Subcutaneous abdominal adipose tissue (tissue), 5 donors: ENCODE measurements at regions not wholly inside any gene's neighbourhood (a gene's known extent, or its start where the extent isn't known, plus 50 kb on each side); places are given as distances from the start of the nearest gene placed in this dataset.

Experiments
- H3K27ac ChIP-seq: one replicate; pipeline ENCODE4 v1.7.0; 2013; ENCODE audit warnings: low read depth, mild to moderate bottlenecking, inconsistent platforms, low read length, moderate library complexity
- H3K27me3 ChIP-seq, 5 donors: one replicate each; pipeline ENCODE4 v1.7.0; 2013; ENCODE audit warnings: low read length in 5 of 5, inconsistent platforms in 1 of 5; ENCODE audit not compliant: control insufficient read depth in 5 of 5, insufficient read depth in 4 of 5
- H3K36me3 ChIP-seq, 5 donors: one replicate each; pipeline ENCODE4 v1.7.0; 2013; ENCODE audit warnings: low read length in 5 of 5; ENCODE audit not compliant: control insufficient read depth in 5 of 5, insufficient read depth in 5 of 5
- H3K4me1 ChIP-seq, 5 donors: one replicate each; pipeline ENCODE4 v1.7.0; 2013; ENCODE audit warnings: low read length in 5 of 5, mild to moderate bottlenecking in 3 of 5, moderate library complexity in 1 of 5; ENCODE audit not compliant: control insufficient read depth in 5 of 5, insufficient read depth in 5 of 5
- H3K4me3 ChIP-seq, 5 donors: one replicate each; pipeline ENCODE4 v1.7.0; 2013; ENCODE audit warnings: low read length in 5 of 5, low read depth in 1 of 5
- H3K9ac ChIP-seq, 5 donors: one replicate each; pipeline ENCODE4 v1.7.0; 2013; ENCODE audit warnings: low read length in 5 of 5, mild to moderate bottlenecking in 4 of 5, moderate library complexity in 3 of 5
- H3K9me3 ChIP-seq, 5 donors: one replicate each; pipeline ENCODE4 v1.7.0; 2013; ENCODE audit warnings: low read length in 5 of 5; ENCODE audit not compliant: control insufficient read depth in 5 of 5
- donor health status: healthy.
- donor health status: healthy.
- donor health status: healthy.
- donor health status: healthy.
- donor health status: healthy.

DNA sequence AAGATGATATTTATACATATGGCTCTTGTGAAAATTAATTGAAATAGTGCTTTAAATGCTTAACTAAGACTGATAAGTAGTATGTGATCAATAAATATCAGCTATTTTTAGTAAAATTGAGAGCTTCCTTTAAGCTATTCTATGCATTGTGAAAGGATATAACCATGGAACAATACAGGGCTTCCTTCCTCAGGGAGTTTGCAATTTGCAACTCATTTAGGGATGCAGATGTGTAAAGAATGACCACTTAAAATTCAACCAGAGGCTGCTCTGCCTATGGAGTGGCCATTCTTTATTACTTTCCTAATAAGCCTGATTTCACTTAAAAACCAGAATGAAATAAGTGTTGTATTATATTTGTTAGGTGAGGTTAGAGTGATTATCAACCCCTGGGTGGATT is 103.2 kb upstream of the PRICKLE1 start:
- Histone ChIP-seq H3K27ac (no peak overlapping the region), H3K4me3 (peak overlapping the region in 2 of 5 donors; percentile 58 to 63), H3K36me3 (no peaks in the 10 kb centered on the region), H3K27me3 (no peaks in the 10 kb centered on the region), H3K4me1 (peaks cover 0 to 15% (median 14%) of the 10 kb centered on the region in 5 donors), H3K9ac (no peak overlapping the region), H3K9me3 (peaks cover 0 to 4% (median 0%) of the 10 kb centered on the region in 5 donors)

DNA sequence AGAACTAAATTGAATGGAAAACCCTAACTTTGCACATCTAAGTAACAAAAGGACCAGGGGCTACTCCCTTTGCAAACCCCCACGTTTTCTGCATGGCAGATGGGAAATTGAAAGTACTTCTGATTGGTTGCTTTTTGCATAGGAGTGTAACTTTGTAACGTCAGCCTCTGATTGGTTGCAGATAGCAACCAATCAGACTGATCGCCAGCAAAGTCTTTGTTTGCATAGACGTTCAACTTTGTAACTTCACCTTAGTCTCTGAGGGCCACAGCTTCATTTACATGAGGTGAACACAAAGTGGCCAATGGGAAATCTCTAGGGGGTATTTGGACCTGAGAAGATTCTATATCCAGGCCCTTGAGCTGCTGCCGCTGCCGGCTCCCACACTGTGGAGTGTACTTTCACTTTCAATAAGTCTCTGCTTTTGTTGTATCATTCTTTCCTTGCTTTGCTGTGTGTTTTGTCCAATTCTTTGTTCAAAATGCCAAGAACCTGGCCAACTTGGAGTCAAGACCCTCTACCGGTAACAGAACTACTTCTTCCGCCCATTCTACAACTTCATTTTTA is 102.5 kb upstream of the PRICKLE1 start:
- Histone ChIP-seq H3K27me3 (no peaks in the 10 kb centered on the region), H3K4me1 (peaks cover 0 to 9% (median 7%) of the 10 kb centered on the region in 5 donors), H3K9me3 (peaks cover 0 to 4% (median 0%) of the 10 kb centered on the region in 5 donors), H3K9ac (peak overlapping the region in 1 of 5 donors; percentile 39), H3K36me3 (no peaks in the 10 kb centered on the region), H3K27ac (no peak overlapping the region), H3K4me3 (peak overlapping the region; percentile 50 to 69 (median 58))

DNA sequence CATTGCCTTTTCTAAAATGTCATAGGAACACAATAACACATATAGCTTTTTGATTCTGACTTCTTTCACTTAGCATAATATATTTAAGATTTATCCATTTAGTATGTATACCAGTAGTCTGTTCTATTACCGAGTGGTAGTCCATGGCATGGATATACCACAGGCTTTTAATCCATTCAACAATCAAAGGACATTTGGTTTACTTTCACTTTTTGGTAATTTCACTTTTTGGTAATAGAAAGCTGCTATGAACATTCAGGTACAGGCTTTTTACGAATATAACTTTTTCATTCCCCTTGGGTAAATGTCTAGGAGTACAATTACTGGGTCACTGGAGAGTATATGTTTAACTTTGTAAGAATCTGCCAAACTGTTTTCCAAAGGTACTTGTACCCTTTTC is 100.7 kb upstream of the PRICKLE1 start:
- no peak overlapping the region for H3K9ac ChIP-seq
- H3K27ac ChIP-seq = no peak overlapping the region
- H3K4me3 ChIP-seq = no peak overlapping the region
- peaks cover 0 to 5% (median 0%) of the 10 kb centered on the region in 5 donors for H3K4me1 ChIP-seq
- H3K27me3 ChIP-seq = no peaks in the 10 kb centered on the region
- peaks cover 0 to 4% (median 0%) of the 10 kb centered on the region in 5 donors for H3K9me3 ChIP-seq
- H3K36me3 ChIP-seq = no peaks in the 10 kb centered on the region

DNA sequence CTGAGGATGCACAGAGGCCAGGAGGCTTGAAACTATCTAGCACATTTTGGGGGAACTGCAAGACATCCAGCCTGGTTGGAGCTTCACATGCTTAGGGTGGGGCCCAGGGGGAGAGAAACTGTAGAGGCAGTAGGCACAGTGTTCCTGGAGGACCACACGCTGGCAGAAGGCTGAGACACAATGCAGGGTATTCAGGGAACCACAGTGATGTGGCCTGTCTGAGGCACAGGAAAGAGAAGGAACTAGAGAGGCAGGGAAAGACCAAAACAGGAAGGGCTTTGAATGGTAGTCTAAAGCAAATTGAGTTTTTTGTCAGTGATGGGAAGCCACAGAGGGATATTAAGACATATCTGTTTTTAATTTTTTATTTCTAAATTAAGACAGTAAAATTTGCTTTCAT is 100.2 kb upstream of the PRICKLE1 start:
- peaks cover 0 to 5% (median 0%) of the 10 kb centered on the region in 5 donors for H3K4me1 ChIP-seq
- no peak overlapping the region for H3K9ac ChIP-seq
- no peaks in the 10 kb centered on the region for H3K27me3 ChIP-seq
- no peak overlapping the region for H3K4me3 ChIP-seq
- H3K9me3 ChIP-seq = peaks cover 0 to 4% (median 0%) of the 10 kb centered on the region in 5 donors
- no peak overlapping the region for H3K27ac ChIP-seq
- no peaks in the 10 kb centered on the region for H3K36me3 ChIP-seq

DNA sequence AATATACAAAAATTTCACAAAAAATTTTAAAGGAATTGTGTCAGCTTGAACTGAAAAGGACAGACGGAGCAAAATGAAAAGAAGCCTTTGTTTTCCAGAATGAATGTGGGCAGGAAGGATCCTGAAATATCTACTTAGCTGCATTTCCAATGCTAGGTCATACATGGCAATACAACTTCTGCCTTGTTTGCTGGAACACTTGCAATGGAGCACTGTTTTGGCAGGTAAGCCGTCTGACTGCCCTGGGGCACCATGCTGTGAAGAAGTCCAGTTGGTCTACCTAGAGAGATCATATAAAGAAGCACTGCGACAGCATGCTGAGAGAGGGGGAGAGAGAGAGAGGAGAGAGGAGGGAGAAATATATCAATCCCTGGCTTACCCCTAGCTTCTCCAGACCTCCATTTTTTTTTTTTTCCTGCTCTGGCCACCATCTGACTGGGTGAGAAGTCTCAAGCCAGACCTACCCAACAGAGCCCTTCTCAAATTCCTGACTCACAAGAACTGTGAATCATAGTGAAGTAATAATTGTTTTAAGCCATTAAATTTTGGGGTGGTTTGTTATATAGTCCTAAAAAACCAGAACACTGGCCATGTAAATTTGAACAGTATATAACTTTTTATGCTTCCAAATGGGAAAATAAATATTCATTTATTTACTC is 97.1 kb upstream of the PRICKLE1 start:
- Histone ChIP-seq H3K9me3 (peaks cover 0 to 4% (median 0%) of the 10 kb centered on the region in 5 donors), H3K36me3 (no peaks in the 10 kb centered on the region), H3K27ac (no peak overlapping the region), H3K27me3 (no peaks in the 10 kb centered on the region), H3K4me3 (no peak overlapping the region), H3K9ac (no peak overlapping the region), H3K4me1 (no peaks in the 10 kb centered on the region)

- H3K36me3 ChIP-seq = no peaks in the 10 kb centered on the region
- no peak overlapping the region for H3K9ac ChIP-seq
- no peaks in the 10 kb centered on the region for H3K9me3 ChIP-seq
- no peaks in the 10 kb centered on the region for H3K4me1 ChIP-seq
- H3K27me3 ChIP-seq = no peaks in the 10 kb centered on the region
- H3K27ac ChIP-seq = no peak overlapping the region
- no peak overlapping the region for H3K4me3 ChIP-seq
These were observed 95.2 kb upstream of the PRICKLE1 start for GRCh38 chr12:42684802-42685071.

DNA sequence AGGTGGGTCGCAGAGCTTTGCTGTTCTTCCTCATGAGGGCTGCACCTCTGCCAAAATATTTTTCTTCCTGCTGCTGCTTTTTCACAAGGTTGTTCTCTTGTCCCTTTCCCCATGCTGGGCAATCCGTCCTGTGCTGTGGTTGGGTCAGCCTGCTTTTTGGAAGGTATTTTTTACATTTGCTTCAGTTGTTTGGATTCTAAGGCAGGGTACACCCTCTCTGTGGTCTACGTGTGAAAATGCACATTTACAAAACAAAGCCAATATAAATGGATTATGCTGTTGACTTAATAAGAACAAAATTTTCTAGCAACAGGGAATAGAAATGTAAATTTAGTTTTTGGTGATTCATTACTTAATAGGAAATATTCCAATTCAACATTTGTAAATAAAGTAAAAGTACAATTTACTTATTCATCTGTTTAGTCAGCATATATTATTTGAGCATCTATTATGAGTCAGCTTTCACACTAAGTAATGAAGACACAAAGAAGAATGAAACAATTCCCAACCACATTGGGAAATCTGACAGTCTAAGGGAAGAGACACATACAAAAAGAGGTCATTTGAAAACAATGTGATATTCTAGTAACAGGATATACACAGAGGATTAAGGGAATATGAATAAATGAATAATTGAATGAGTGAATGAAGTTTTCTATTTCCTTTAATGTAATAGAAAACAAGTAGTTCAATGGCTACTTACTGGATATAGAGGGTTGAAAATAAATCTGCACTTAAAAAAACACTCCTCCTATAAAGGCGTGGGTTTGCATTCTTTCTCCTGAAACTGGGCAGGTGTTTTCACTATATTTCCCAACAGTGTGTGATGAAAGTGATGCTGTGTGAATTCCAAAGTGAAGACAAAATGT is 94.6 kb upstream of the PRICKLE1 start:
- Histone ChIP-seq H3K27ac (no peak overlapping the region), H3K36me3 (no peaks in the 10 kb centered on the region), H3K9ac (no peak overlapping the region), H3K9me3 (no peaks in the 10 kb centered on the region), H3K4me1 (no peaks in the 10 kb centered on the region), H3K27me3 (no peaks in the 10 kb centered on the region), H3K4me3 (no peak overlapping the region)

DNA sequence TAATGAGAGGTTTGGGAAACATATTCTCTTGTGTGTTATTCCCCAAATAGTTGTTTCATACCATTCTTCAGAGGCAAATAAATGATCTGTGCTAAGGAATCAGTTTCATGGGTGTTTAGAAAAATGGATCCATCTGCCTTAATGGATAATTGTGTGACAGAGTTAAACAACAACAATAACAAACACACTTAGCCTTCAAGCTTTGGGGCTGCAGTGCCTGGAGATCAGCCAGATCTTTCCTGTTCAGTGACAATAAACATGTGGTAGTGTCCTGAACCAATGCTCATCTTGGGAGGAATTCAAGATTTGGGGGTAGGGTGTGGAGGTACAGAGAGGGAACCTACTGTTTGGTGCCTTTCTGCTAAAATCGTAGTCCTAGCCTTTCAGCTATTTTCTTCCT is 93.7 kb upstream of the PRICKLE1 start:
- Histone ChIP-seq H3K36me3 (no peaks in the 10 kb centered on the region), H3K27ac (no peak overlapping the region), H3K4me3 (no peak overlapping the region), H3K9me3 (no peaks in the 10 kb centered on the region), H3K4me1 (peaks cover 0 to 3% (median 0%) of the 10 kb centered on the region in 5 donors), H3K9ac (no peak overlapping the region), H3K27me3 (no peaks in the 10 kb centered on the region)

- Histone ChIP-seq H3K36me3 (no peaks in the 10 kb centered on the region), H3K4me1 (peaks cover 0 to 4% (median 0%) of the 10 kb centered on the region in 5 donors), H3K9ac (no peak overlapping the region), H3K4me3 (no peak overlapping the region), H3K9me3 (no peaks in the 10 kb centered on the region), H3K27ac (no peak overlapping the region), H3K27me3 (no peaks in the 10 kb centered on the region)
These were observed 89.9 kb upstream of the PRICKLE1 start for GRCh38 chr12:42679466-42679865.

DNA sequence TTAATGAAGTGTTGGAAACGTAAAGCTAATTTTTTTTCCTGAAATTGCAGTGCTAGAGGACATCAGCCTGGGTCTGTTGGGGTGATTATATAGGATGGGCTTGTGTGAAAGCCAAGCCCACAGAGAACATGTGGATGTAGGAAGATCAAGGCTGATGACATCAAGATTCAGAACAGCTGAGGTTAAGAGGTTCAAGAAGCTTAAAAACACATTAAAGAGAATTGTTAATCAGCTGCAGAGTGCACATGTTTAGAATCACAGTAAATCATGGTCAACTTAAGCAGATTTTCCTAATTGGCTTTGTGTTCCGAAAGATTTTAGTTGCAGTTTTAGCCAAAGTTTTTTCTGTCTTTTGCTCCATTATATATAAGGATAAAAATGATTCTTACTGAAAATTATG is 87.9 kb upstream of the PRICKLE1 start:
- H3K36me3 ChIP-seq = no peaks in the 10 kb centered on the region
- H3K4me3 ChIP-seq = no peak overlapping the region
- H3K9ac ChIP-seq = no peak overlapping the region
- peaks cover 0 to 4% (median 0%) of the 10 kb centered on the region in 5 donors for H3K4me1 ChIP-seq
- H3K27ac ChIP-seq = no peak overlapping the region
- no peaks in the 10 kb centered on the region for H3K9me3 ChIP-seq
- H3K27me3 ChIP-seq = no peaks in the 10 kb centered on the region
